AG04450 (cell line): ENCODE measurements at regions not wholly inside any gene's neighbourhood (a gene's known extent, or its start where the extent isn't known, plus 50 kb on each side); places are given as distances from the start of the nearest gene placed in this dataset.

ENCODE experiments used
- CTCF ChIA-PET: fragments of 300-600, 350-600 bp; formaldehyde crosslinking; extraction: SDS; loops from one replicate; lab custom pipeline; 2022; ENCODE audit warnings: antibody characterized with exemption, inconsistent platforms; lab: Charles Lee
- POLR2A ChIA-PET: fragments of 350-600 bp; formaldehyde crosslinking; extraction: SDS; loops from one replicate; lab custom pipeline; 2021; ENCODE audit warnings: antibody characterized with exemption, inconsistent platforms; lab: Yijun Ruan, JAX
- DNase-seq: peaks from one replicate; pipeline ENCODE4 v3.0.0-alpha.2; 2011; ENCODE audit warnings: low read depth, low spot score
- H3K27ac ChIP-seq: one replicate; pipeline ENCODE4 v1.5.1; 2012; ENCODE audit warnings: low read depth, low read length, control low read depth
- H3K27me3 ChIP-seq: one replicate; pipeline ENCODE4 v1.6.0; 2012; ENCODE audit warnings: low read length; ENCODE audit not compliant: control insufficient read depth, insufficient read depth
- H3K4me3 ChIP-seq: 2 replicates; pipeline ENCODE4 v1.5.1; 2011; ENCODE audit warnings: mild to moderate bottlenecking, low read depth, low read length, control low read depth
- H3K9me3 ChIP-seq: 2 replicates; pipeline ENCODE4 v1.5.1; 2012; ENCODE audit warnings: low read length; ENCODE audit not compliant: control insufficient read depth, insufficient read depth
- TF ChIP-seq, protein P1 (sequence below): IDR thresholded peaks from 2 replicates; pipeline ENCODE4 v1.5.1; 2011; ENCODE audit warnings: low read depth, low read length, control low read depth, inconsistent platforms

DNA sequence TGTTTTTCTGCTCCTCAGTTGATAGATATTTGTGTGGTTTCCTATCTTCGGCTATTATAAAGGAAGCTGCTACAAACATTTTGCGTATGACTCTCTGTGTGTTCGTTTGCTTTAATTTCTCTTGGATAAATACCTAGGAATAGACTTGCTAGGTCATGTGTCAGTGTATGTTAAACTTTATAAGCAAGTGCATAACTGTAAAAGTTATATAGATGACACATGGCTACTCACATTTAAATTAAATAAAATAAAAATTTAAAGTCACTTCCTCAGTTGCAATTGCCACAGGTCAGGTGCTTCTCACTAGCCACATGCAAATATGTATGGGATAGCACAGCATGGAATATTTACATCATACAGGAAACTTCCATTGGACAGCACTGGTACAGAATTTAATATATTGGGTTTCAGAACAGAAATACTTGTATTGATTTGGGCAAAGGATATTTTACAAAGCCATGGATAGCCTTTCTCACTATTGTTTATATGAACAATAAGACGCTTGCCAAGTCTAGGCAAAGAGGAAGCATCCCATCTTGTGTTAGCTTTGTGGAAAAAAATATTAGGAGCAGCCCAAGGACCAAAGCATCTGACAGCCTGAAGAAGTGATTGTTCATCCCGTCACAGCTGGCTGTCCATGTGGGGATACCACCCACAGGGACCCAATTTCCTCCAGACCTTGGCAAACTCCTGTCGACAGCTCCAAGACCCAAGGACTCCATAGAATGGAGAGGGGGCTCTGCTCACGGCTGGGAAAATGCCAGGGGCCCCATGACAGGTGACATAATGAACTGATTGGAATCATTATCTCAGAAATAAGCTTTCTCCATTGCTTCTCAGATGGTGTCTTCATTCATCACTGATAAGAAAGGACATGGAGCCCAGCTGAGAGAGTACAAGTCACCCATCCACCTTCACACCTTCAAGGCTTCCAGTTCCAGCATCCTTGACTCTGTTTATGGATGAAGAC lies 196.7 kb downstream of the SH3BP4 start:
- H3K4me3 ChIP-seq = no peak overlapping the region
- H3K27ac ChIP-seq = no peak overlapping the region
- no peaks in the 10 kb centered on the region for H3K9me3 ChIP-seq
- POLR2A ChIA-PET = no interaction called here
- TF ChIP-seq, protein P1, sequence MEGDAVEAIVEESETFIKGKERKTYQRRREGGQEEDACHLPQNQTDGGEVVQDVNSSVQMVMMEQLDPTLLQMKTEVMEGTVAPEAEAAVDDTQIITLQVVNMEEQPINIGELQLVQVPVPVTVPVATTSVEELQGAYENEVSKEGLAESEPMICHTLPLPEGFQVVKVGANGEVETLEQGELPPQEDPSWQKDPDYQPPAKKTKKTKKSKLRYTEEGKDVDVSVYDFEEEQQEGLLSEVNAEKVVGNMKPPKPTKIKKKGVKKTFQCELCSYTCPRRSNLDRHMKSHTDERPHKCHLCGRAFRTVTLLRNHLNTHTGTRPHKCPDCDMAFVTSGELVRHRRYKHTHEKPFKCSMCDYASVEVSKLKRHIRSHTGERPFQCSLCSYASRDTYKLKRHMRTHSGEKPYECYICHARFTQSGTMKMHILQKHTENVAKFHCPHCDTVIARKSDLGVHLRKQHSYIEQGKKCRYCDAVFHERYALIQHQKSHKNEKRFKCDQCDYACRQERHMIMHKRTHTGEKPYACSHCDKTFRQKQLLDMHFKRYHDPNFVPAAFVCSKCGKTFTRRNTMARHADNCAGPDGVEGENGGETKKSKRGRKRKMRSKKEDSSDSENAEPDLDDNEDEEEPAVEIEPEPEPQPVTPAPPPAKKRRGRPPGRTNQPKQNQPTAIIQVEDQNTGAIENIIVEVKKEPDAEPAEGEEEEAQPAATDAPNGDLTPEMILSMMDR = no peak
- peaks cover 42% of the 10 kb centered on the region for H3K27me3 ChIP-seq
- DNase-seq = no peak
- CTCF ChIA-PET = interaction anchor here (1.4 kb wide), 1 partner anchor 447 kb away, joined by 5 read pairs; no protein-coding TSS in a partner anchor

DNA sequence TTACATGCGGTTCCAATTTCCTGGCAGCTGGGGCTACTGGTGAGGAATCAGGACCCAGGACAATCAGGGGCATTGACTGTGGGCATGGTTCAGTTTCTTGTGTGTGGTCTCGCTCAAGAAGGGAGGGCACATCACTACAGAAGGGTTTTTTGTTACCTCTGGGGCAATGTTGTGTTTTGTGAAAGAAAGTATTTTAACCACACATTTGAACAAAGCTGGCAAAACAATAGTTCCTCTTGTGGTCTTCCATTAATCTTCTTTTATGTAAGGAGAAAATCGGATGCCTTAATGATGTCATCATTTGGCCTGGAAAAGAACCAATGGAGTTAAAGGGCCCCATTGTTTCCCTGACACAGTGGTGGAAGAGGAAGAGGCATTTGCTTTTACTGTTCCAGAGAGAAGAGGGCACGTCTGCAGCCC lies 197.4 kb downstream of the SH3BP4 start:
- TF ChIP-seq, protein P1 = no peak
- Histone ChIP-seq H3K9me3 (no peaks in the 10 kb centered on the region), H3K27me3 (peaks cover 44% of the 10 kb centered on the region), H3K4me3 (no peak overlapping the region), H3K27ac (no peak overlapping the region)
- DNase-seq = no peak
- CTCF ChIA-PET = no interaction called here
- POLR2A ChIA-PET = no interaction called here

DNA sequence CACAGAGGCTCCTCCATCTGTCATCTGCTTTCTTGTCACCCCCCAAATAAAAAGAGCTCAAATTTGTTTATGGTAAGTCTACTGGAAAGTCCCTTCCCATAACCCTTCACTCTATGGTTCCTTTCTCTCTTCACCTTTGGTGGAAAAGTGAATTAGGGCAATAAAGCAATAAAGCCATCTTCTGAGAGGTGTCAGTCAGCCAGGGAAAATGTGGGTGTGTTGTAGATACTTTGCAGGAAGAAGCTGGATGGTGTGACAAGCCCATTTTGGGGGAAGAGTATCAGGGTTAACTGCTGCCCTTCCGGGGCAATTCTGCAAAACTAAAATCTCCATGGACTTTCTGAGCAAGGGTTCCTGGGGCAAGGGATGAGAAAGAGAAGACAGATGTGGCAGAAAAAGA lies 197.9 kb downstream of the SH3BP4 start:
- POLR2A ChIA-PET = no interaction called here
- H3K9me3 ChIP-seq = no peaks in the 10 kb centered on the region
- TF ChIP-seq, protein P1 = no peak
- no peak for DNase-seq
- no peak overlapping the region for H3K4me3 ChIP-seq
- peaks cover 45% of the 10 kb centered on the region for H3K27me3 ChIP-seq
- CTCF ChIA-PET = interaction anchor here (0.6 to 2.1 kb wide), 2 partner anchors 13 to 597 kb away, joined by 4 to 5 read pairs; no protein-coding TSS in a partner anchor
- H3K27ac ChIP-seq = no peak overlapping the region

DNA sequence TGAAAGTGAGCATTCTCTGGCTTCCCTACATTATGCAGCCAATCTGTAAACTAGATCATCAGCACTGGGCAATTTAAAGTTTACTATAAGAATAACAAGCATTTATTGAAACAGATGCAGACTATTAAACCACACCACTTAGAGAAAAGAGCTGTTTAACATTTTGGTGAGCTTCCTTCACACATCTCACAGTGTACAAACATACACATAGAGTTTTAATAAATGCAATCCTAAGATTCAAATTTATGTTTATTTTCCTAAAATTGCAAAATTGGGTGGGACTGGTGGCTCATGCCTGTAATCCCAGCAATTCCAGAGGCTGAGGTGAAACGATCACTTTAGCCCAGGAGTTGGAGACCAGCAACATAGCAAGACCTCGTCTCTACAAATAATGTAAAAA lies 199.3 kb downstream of the SH3BP4 start:
- no peak for DNase-seq
- peaks cover 45% of the 10 kb centered on the region for H3K27me3 ChIP-seq
- CTCF ChIA-PET = interaction anchor here (2.1 kb wide), 1 partner anchor 595 kb away, joined by 5 read pairs; no protein-coding TSS in a partner anchor
- no peak overlapping the region for H3K4me3 ChIP-seq
- H3K27ac ChIP-seq = no peak overlapping the region
- POLR2A ChIA-PET = no interaction called here
- TF ChIP-seq, protein P1 = no peak
- H3K9me3 ChIP-seq = no peaks in the 10 kb centered on the region

DNA sequence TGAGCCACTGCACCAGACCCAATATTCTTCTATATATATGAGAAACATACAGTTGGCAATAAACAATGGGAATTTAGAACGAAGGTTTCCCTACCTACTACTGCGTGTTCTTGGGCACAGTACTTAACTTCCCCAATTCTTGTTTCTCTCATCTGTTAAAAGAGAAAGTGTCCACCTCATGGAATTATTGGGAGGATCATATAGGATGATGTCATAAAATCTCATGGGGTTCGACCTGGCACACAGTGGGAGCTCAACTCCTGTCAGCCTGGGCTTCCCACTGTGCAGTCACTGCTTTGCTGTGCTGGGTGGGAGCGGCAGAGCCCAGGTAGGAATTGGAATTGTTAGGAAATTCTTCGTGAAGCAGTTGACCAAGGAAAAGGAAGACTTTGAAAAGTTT lies 203.3 kb downstream of the SH3BP4 start:
- H3K4me3 ChIP-seq = no peak overlapping the region
- H3K9me3 ChIP-seq = peaks cover 4% of the 10 kb centered on the region; the same call in 1 of the 2 replicates
- no peak overlapping the region for H3K27ac ChIP-seq
- POLR2A ChIA-PET = no interaction called here
- DNase-seq = no peak
- CTCF ChIA-PET = no interaction called here
- H3K27me3 ChIP-seq = peaks cover 34% of the 10 kb centered on the region
- TF ChIP-seq, protein P1 = no peak
